ENCODE measurements at regions not wholly inside any gene's neighbourhood (a gene's known extent, or its start where the extent isn't known, plus 50 kb on each side); places are given as distances from the start of the nearest gene placed in this dataset.
"Not testable (repeated sequence)": the region's sequence is repeated elsewhere in the genome, so short reads cannot be mapped to it uniquely, and the experiment has no call there.

GRCh38 chr11:11715075-11715474 is 93.3 kb upstream of the GALNT18 start:
- H3K27me3 ChIP-seq; H3K36me3 ChIP-seq; DNase-seq; H3K27ac ChIP-seq; H3K9me3 ChIP-seq (replicated peaks); H3K4me3 ChIP-seq; H3K4me1 ChIP-seq: not testable (repeated sequence)

- Histone ChIP-seq H3K9me3 (replicated peaks) (peaks cover 3% of the 10 kb centered on the region; the same call in 1 of the 2 replicates), H3K27ac (no peak overlapping the region), H3K36me3 (no peaks in the 10 kb centered on the region), H3K4me1 (no peaks in the 10 kb centered on the region; the same call in 1 of the 2 replicates), H3K27me3 (no peaks in the 10 kb centered on the region), H3K4me3 (no peak overlapping the region)
- no peak for DNase-seq
Measured at GRCh38 chr11:11710556-11710955, 88.8 kb upstream of the GALNT18 start.

DNA sequence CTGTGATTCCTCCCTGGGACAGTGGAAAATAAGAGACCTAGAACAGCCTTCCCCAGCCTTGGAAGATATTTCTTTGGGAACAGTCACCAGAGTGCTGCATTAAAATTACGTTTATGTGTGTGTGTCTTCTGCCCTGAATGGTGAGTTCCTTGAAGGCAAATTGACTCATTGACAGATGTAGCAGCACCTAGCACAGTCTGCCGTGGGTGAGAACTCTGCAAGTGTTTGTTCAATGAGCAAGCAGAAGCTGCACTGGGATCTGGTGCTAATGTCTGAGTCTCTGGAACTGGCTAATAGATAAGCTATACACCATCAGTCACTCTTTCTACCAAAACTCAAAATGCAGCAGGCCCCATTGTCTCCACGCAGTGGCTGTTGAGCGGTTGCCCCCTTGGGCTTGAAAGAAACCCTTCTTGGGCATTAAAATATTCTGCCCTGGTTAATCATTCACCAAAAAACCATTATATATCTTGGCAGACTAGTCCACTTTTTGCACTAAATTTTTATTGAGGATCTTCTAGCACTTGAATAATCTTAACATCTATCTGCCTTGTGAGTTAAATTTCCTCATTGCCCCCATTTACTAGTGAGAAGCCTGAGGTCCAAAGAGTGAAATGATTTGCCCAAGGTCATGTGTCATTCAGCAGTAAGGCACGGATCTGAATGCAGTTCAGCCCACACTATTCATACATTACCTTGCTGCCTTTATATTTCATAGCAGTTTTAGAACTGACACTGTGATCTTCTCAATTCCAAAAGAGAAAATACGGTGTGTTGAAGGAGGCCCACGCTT is 87.8 kb upstream of the GALNT18 start:
- H3K4me3 ChIP-seq = no peak overlapping the region
- no peaks in the 10 kb centered on the region for H3K27me3 ChIP-seq
- no peaks in the 10 kb centered on the region for H3K36me3 ChIP-seq
- H3K4me1 ChIP-seq = peaks cover 2% of the 10 kb centered on the region
- H3K27ac ChIP-seq = no peak overlapping the region
- H3K9me3 ChIP-seq (replicated peaks) = no peaks in the 10 kb centered on the region; the same call in 1 of the 2 replicates
- no peak for DNase-seq

GRCh38 chr11:11708256-11708655 is 86.5 kb upstream of the GALNT18 start:
- Histone ChIP-seq H3K27ac (no peak overlapping the region), H3K4me3 (no peak overlapping the region)

GRCh38 chr11:11706028-11706427 is 84.2 kb upstream of the GALNT18 start:
- Histone ChIP-seq H3K27ac (no peak overlapping the region), H3K9me3 (replicated peaks) (no peaks in the 10 kb centered on the region), H3K4me3 (no peak overlapping the region), H3K27me3 (no peaks in the 10 kb centered on the region), H3K36me3 (no peaks in the 10 kb centered on the region), H3K4me1 (peaks cover 12% of the 10 kb centered on the region)
- peak; percentile 42 to 48 for DNase-seq

More at GRCh38 chr11:11708256-11708655, 86.5 kb upstream of the GALNT18 start:
- no peaks in the 10 kb centered on the region for H3K27me3 ChIP-seq
- H3K4me1 ChIP-seq = peaks cover 12% of the 10 kb centered on the region
- no peak for DNase-seq
- no peaks in the 10 kb centered on the region; the same call in 1 of the 2 replicates for H3K9me3 ChIP-seq (replicated peaks)
- no peaks in the 10 kb centered on the region for H3K36me3 ChIP-seq

GRCh38 chr11:11703885-11704284 is 82.1 kb upstream of the GALNT18 start:
- Histone ChIP-seq H3K27ac (no peak overlapping the region), H3K4me3 (no peak overlapping the region), H3K27me3 (no peaks in the 10 kb centered on the region), H3K36me3 (no peaks in the 10 kb centered on the region), H3K9me3 (replicated peaks) (no peaks in the 10 kb centered on the region), H3K4me1 (peaks cover 12% of the 10 kb centered on the region)
- peak; percentile 42 to 59 for DNase-seq

GRCh38 chr11:11701070-11701469 is 79.3 kb upstream of the GALNT18 start:
- DNase-seq = peak in 1 of 2 experiments; percentile 34

DNA sequence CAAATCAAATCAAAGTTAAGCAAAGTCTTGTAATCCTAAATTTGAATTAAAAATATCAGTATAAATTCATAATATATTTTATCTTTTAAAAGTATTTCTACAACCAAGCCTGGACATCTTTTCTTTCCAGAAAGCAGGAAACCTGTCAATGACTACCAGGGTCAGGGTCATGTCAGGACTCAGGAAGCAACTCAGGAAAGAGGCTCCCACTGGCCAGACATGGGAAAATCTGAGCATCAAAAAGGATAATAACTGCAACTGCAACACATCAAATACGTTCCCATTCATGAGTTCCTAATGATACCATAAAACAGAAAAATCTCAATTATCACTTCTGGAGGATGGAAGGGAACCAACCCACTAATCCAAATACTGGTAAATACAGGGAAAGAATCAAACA is 76.0 kb upstream of the GALNT18 start:
- Histone ChIP-seq H3K27ac (no peak overlapping the region), H3K27me3 (no peaks in the 10 kb centered on the region), H3K9me3 (replicated peaks) (no peaks in the 10 kb centered on the region; the same call in 1 of the 2 replicates), H3K36me3 (no peaks in the 10 kb centered on the region), H3K4me1 (no peaks in the 10 kb centered on the region), H3K4me3 (no peak overlapping the region)
- DNase-seq = no peak

More at GRCh38 chr11:11701070-11701469, 79.3 kb upstream of the GALNT18 start:
- H3K27ac ChIP-seq = no peak overlapping the region
- no peaks in the 10 kb centered on the region for H3K36me3 ChIP-seq
- no peaks in the 10 kb centered on the region for H3K27me3 ChIP-seq
- no peak overlapping the region for H3K4me3 ChIP-seq
- H3K4me1 ChIP-seq = peaks cover 12% of the 10 kb centered on the region
- no peaks in the 10 kb centered on the region for H3K9me3 ChIP-seq (replicated peaks)

DNA sequence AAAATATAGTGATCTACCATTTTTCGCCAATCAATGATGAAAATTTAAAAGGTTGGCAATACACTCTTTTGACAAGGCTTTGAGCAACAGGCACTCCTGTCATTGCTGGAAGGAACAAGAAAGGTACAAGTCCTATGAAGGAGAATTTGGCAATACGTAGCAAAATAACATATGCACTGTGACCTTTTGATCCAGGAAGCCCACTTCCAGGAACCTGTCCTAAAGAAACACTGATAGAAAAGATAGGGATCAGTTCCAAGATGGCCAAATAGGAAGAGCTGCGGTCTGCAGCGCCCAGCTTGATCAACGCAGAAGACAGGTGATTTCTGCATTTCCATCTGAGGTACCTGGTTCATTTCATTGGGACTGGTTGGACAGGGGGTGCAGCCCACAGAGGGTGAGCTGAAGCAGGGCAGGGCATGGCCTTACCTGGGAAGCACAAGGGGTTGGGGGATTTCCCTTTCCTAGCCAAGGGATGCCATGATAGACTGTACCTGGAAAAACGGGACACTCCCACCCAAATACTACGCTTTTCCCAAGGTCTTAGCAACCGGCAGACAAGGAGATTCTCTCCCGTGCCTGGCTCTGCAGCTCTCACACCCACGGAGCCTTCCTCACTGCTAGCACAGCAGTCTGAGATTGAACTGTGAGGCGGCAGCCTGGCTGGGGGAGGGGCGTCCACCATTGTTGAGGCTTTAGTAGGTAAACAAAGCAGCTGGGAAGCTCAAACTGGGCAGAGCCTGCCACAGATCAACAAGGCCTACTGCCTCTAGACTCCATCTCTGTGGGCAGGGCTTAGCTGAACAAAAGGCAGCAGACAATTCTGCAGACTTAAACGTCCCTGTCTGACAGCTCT is 69.7 kb upstream of the GALNT18 start:
- no peaks in the 10 kb centered on the region; the same call in 1 of the 2 replicates for H3K9me3 ChIP-seq (replicated peaks)
- H3K4me3 ChIP-seq = no peak overlapping the region
- H3K27ac ChIP-seq = no peak overlapping the region
- H3K4me1 ChIP-seq = no peaks in the 10 kb centered on the region
- H3K36me3 ChIP-seq = no peaks in the 10 kb centered on the region
- peak in 1 of 2 experiments; percentile 21 for DNase-seq
- H3K27me3 ChIP-seq = no peaks in the 10 kb centered on the region; the same call in 1 of the 2 replicates

- no peaks in the 10 kb centered on the region; the same call in none of the 2 replicates for H3K27me3 ChIP-seq
- no peak overlapping the region for H3K27ac ChIP-seq
- no peaks in the 10 kb centered on the region for H3K9me3 ChIP-seq (replicated peaks)
- DNase-seq = no peak
- H3K4me1 ChIP-seq = no peaks in the 10 kb centered on the region
- no peaks in the 10 kb centered on the region for H3K36me3 ChIP-seq
- no peak overlapping the region for H3K4me3 ChIP-seq
Measured at GRCh38 chr11:11681536-11681935, 59.7 kb upstream of the GALNT18 start.

GRCh38 chr11:11677672-11678356 is 56.0 kb upstream of the GALNT18 start:
- Histone ChIP-seq H3K36me3 (no peaks in the 10 kb centered on the region), H3K9me3 (replicated peaks) (no peaks in the 10 kb centered on the region), H3K4me1 (no peaks in the 10 kb centered on the region), H3K27ac (no peak overlapping the region), H3K4me3 (no peak overlapping the region), H3K27me3 (no peaks in the 10 kb centered on the region; the same call in 1 of the 2 replicates)
- DNase-seq = no peak

- Histone ChIP-seq H3K9me3 (replicated peaks) (no peaks in the 10 kb centered on the region), H3K27ac (no peak overlapping the region), H3K4me1 (peaks cover 5% of the 10 kb centered on the region; the same call in 1 of the 2 replicates), H3K27me3 (peaks cover 3% of the 10 kb centered on the region; the same call in 1 of the 2 replicates), H3K4me3 (no peak overlapping the region), H3K36me3 (no peaks in the 10 kb centered on the region)
- DNase-seq = no peak
Measured at GRCh38 chr11:11675671-11676181, 53.9 kb upstream of the GALNT18 start.

- no peaks in the 10 kb centered on the region for H3K36me3 ChIP-seq
- peaks cover 3% of the 10 kb centered on the region; the same call in 1 of the 2 replicates for H3K27me3 ChIP-seq
- H3K9me3 ChIP-seq (replicated peaks) = no peaks in the 10 kb centered on the region
- no peak overlapping the region for H3K27ac ChIP-seq
- H3K4me1 ChIP-seq = peaks cover 5% of the 10 kb centered on the region; the same call in 1 of the 2 replicates
- DNase-seq = no peak
- H3K4me3 ChIP-seq = no peak overlapping the region
Measured at GRCh38 chr11:11672789-11673188, 51.0 kb upstream of the GALNT18 start.

GRCh38 chr11:11672101-11672500 is 50.3 kb upstream of the GALNT18 start:
- no peak overlapping the region for H3K4me3 ChIP-seq
- peaks cover 5% of the 10 kb centered on the region; the same call in 1 of the 2 replicates for H3K4me1 ChIP-seq
- no peaks in the 10 kb centered on the region for H3K36me3 ChIP-seq
- no peaks in the 10 kb centered on the region; the same call in 1 of the 2 replicates for H3K9me3 ChIP-seq (replicated peaks)
- H3K27ac ChIP-seq = no peak overlapping the region
- 0 out of 2 replicates have a peak, but pooled peaks cover 3% of the 10 kb centered on the region for H3K27me3 ChIP-seq
- DNase-seq = no peak

All from SJCRH30 (cell line).